HG03045 (cell line): ENCODE measurements at regions not wholly inside any gene's neighbourhood (a gene's known extent, or its start where the extent isn't known, plus 50 kb on each side); places are given as distances from the start of the nearest gene placed in this dataset.
"Not testable (repeated sequence)": the region's sequence is repeated elsewhere in the genome, so short reads cannot be mapped to it uniquely, and the experiment has no call there.

Experiments used
- ATAC-seq: cut with Tn5 transposase; IDR thresholded peaks from one replicate; pipeline ENCODE4 v1.9.1; 2021; ENCODE audit warnings: mild to moderate bottlenecking, moderate library complexity; ENCODE audit not compliant: unreplicated experiment

DNA sequence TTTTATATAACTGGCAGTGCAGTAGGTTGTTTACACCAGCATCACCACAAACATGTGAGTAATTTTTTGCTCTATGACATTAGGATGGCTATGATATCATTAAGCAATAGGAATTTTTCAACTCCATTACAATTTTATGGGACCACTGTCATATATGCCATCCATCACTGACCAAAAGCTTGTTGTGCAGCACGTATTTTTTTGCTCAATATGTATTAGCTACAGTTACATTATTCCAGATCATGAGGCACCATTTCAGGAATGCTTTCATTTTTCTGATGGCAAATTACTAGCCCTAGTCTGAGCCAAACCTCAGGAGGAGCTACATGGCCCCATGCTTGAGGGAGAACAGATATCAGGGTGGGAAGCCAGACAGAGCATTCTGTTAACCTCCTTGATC is 56.8 kb upstream of the DCLK2 start:
- no peak for ATAC-seq

DNA sequence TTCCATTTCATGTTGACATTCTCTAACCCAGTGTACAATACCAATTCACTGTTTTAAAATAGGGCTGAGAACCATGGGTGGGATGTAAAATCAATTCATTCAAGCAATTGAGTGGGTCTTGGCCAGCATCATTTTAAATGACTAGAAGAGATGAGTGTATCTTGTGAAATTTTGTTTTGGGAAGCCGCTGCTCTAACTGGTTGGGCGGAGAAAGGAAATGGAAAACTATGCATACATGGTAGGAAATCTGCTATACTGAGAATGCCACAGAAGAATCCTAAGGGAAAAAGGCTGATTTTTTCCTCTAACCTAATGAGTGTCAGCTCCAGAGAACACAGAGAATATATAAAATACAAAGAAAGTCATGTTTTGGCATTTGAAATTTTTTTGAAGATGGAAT is 54.8 kb upstream of the DCLK2 start:
- ATAC-seq, result no peak

DNA sequence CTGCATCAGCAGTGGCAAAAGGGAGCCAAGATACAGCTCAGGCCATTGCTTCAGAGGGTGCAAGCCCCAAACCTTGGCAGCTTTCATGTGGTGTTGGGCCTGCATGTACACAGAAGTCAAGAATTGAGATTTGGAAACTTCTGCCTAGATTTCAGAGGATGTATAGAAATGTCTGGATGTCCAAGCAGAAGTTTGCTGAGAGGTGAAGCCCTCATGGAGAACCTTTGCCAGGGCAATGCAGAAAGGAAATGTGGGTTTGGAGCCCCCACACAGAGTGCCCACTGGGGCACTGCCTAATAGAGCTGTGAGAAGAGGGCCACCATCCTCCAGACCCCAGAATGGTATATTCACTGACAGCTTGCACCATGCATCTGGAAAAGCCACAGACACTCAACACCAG is 51.3 kb upstream of the DCLK2 start:
- ATAC-seq, result not testable (repeated sequence)
